Forelimb muscle (tissue), 1 donor: ENCODE measurements at regions not wholly inside any gene's neighbourhood (a gene's known extent, or its start where the extent isn't known, plus 50 kb on each side); places are given as distances from the start of the nearest gene placed in this dataset.

ENCODE experiments used
- DNase-seq: peaks from one replicate; pipeline ENCODE4 v3.0.0-alpha.2; 2013; ENCODE audit warnings: low read depth

GRCh38 chr1:118346936-118347335 lies 161.9 kb upstream of the SPAG17 start:
- no peak for DNase-seq

GRCh38 chr1:118340928-118341910 lies 156.2 kb upstream of the SPAG17 start:
- DNase-seq: no peak

- DNase-seq: no peak
These were observed 154.5 kb upstream of the SPAG17 start for GRCh38 chr1:118339400-118340124.

GRCh38 chr1:118338936-118339335 lies 153.9 kb upstream of the SPAG17 start:
- DNase-seq: no peak

GRCh38 chr1:118337346-118337745 lies 152.3 kb upstream of the SPAG17 start:
- no peak for DNase-seq

- DNase-seq: no peak
These were observed 150.3 kb upstream of the SPAG17 start for GRCh38 chr1:118335331-118335732.

GRCh38 chr1:118334506-118334905 lies 149.5 kb upstream of the SPAG17 start:
- no peak for DNase-seq

GRCh38 chr1:118333601-118334210 lies 148.7 kb upstream of the SPAG17 start:
- DNase-seq: no peak

GRCh38 chr1:118326960-118327629 lies 142.1 kb upstream of the SPAG17 start:
- no peak for DNase-seq

- no peak for DNase-seq
These were observed 140.7 kb upstream of the SPAG17 start for GRCh38 chr1:118325550-118326225.

GRCh38 chr1:118323246-118323645 lies 138.2 kb upstream of the SPAG17 start:
- DNase-seq: no peak

GRCh38 chr1:118322331-118322730 lies 137.3 kb upstream of the SPAG17 start:
- no peak for DNase-seq

- no peak for DNase-seq
These were observed 136.8 kb upstream of the SPAG17 start for GRCh38 chr1:118321840-118322239.

- no peak for DNase-seq
These were observed 133.0 kb upstream of the SPAG17 start for GRCh38 chr1:118317842-118318614.

- no peak for DNase-seq
These were observed 121.8 kb upstream of the SPAG17 start for GRCh38 chr1:118306851-118307250.

- DNase-seq: no peak
These were observed 119.8 kb upstream of the SPAG17 start for GRCh38 chr1:118304722-118305359.

GRCh38 chr1:118303534-118303933 lies 118.5 kb upstream of the SPAG17 start:
- no peak for DNase-seq

GRCh38 chr1:118303064-118303463 lies 118.0 kb upstream of the SPAG17 start:
- DNase-seq: no peak

- DNase-seq: no peak
These were observed 117.1 kb upstream of the SPAG17 start for GRCh38 chr1:118302145-118302544.

- no peak for DNase-seq
These were observed 115.8 kb upstream of the SPAG17 start for GRCh38 chr1:118300808-118301207.
